ENCODE measurements at regions not wholly inside any gene's neighbourhood (a gene's known extent, or its start where the extent isn't known, plus 50 kb on each side); places are given as distances from the start of the nearest gene placed in this dataset.

- Histone ChIP-seq H3K9ac (ENCODE audit: low read length) (no peak overlapping the region), H4K20me1 (ENCODE audit: low read depth, low read length) (no peaks in the 10 kb centered on the region), H3K79me2 (ENCODE audit: insufficient read depth, low read length) (no peaks in the 10 kb centered on the region), H3K9me3 (ENCODE audit: insufficient read depth, low read length) (no peaks in the 10 kb centered on the region), H3K36me3 (ENCODE audit: low read length) (no peaks in the 10 kb centered on the region), H3K9me2 (replicated peaks; ENCODE audit: insufficient read depth, low read length) (no peaks in the 10 kb centered on the region), H3F3A (ENCODE audit: insufficient read depth) (no peaks in the 10 kb centered on the region), H3K4me2 (ENCODE audit: low read depth, low read length, poor library complexity, severe bottlenecking) (no peak overlapping the region), H2AFZ (ENCODE audit: low read depth, low read length, severe bottlenecking) (no peak overlapping the region), H3K4me3 (ENCODE audit: insufficient read depth, low read length, poor library complexity, severe bottlenecking) (no peak overlapping the region), H3K27ac (ENCODE audit: low read depth, low read length) (no peak overlapping the region), H3K27me3 (ENCODE audit: low read length) (no peaks in the 10 kb centered on the region)
- no peak for TF ChIP-seq EZH2phosphoT487 (conservative IDR thresholded peaks at IDR 0.05; ENCODE audit: low read length)
Observed at GRCh38 chr3:127131424-127132170, 61.3 kb upstream of the PRR23E start.

- Histone ChIP-seq H3K9me2 (replicated peaks; ENCODE audit: insufficient read depth, low read length) (no peaks in the 10 kb centered on the region), H3F3A (ENCODE audit: insufficient read depth) (no peaks in the 10 kb centered on the region), H3K9ac (ENCODE audit: low read length) (no peak overlapping the region), H3K9me3 (ENCODE audit: insufficient read depth, low read length) (no peaks in the 10 kb centered on the region), H3K4me3 (ENCODE audit: insufficient read depth, low read length, poor library complexity, severe bottlenecking) (no peak overlapping the region), H3K36me3 (ENCODE audit: low read length) (no peaks in the 10 kb centered on the region), H3K27ac (ENCODE audit: low read depth, low read length) (no peak overlapping the region), H3K27me3 (ENCODE audit: low read length) (no peaks in the 10 kb centered on the region), H4K20me1 (ENCODE audit: low read depth, low read length) (no peaks in the 10 kb centered on the region), H2AFZ (ENCODE audit: low read depth, low read length, severe bottlenecking) (no peak overlapping the region), H3K4me2 (ENCODE audit: low read depth, low read length, poor library complexity, severe bottlenecking) (no peak overlapping the region), H3K79me2 (ENCODE audit: insufficient read depth, low read length) (no peaks in the 10 kb centered on the region)
- no peak for TF ChIP-seq CTCF (IDR thresholded peaks at IDR 0.05; ENCODE audit: insufficient read depth, low read length, poor library complexity, severe bottlenecking)
Observed at GRCh38 chr3:127132876-127133275, 60.1 kb upstream of the PRR23E start.

- Histone ChIP-seq H3K4me3 (ENCODE audit: insufficient read depth, low read length, poor library complexity, severe bottlenecking) (no peak overlapping the region), H3K9me3 (ENCODE audit: insufficient read depth, low read length) (no peaks in the 10 kb centered on the region), H3K9me2 (replicated peaks; ENCODE audit: insufficient read depth, low read length) (no peaks in the 10 kb centered on the region), H3K79me2 (ENCODE audit: insufficient read depth, low read length) (no peaks in the 10 kb centered on the region), H3K27ac (ENCODE audit: low read depth, low read length) (no peak overlapping the region), H4K20me1 (ENCODE audit: low read depth, low read length) (no peaks in the 10 kb centered on the region), H2AFZ (ENCODE audit: low read depth, low read length, severe bottlenecking) (no peak overlapping the region), H3K4me2 (ENCODE audit: low read depth, low read length, poor library complexity, severe bottlenecking) (no peak overlapping the region), H3K36me3 (ENCODE audit: low read length) (no peaks in the 10 kb centered on the region), H3K9ac (ENCODE audit: low read length) (no peak overlapping the region), H3K27me3 (ENCODE audit: low read length) (no peaks in the 10 kb centered on the region), H3F3A (ENCODE audit: insufficient read depth) (no peaks in the 10 kb centered on the region)
- TF ChIP-seq CTCF (IDR thresholded peaks at IDR 0.05; ENCODE audit: insufficient read depth, low read length, poor library complexity, severe bottlenecking) = no peak
- TF ChIP-seq EZH2phosphoT487 (conservative IDR thresholded peaks at IDR 0.05; ENCODE audit: low read length) = no peak
Observed at GRCh38 chr3:127133971-127134370, 59.0 kb upstream of the PRR23E start.

- no peak overlapping the region for H3K9ac ChIP-seq (ENCODE audit: low read length)
- H3K9me2 ChIP-seq (replicated peaks; ENCODE audit: insufficient read depth, low read length) = no peaks in the 10 kb centered on the region
- TF ChIP-seq CTCF (IDR thresholded peaks at IDR 0.05; ENCODE audit: insufficient read depth, low read length, poor library complexity, severe bottlenecking) (no peak), EZH2phosphoT487 (conservative IDR thresholded peaks at IDR 0.05; ENCODE audit: low read length) (no peak)
- H3K9me3 ChIP-seq (ENCODE audit: insufficient read depth, low read length) = no peaks in the 10 kb centered on the region
- H2AFZ ChIP-seq (ENCODE audit: low read depth, low read length, severe bottlenecking) = no peak overlapping the region
- no peaks in the 10 kb centered on the region for H3K27me3 ChIP-seq (ENCODE audit: low read length)
- no peak overlapping the region for H3K4me3 ChIP-seq (ENCODE audit: insufficient read depth, low read length, poor library complexity, severe bottlenecking)
- no peaks in the 10 kb centered on the region for H3K79me2 ChIP-seq (ENCODE audit: insufficient read depth, low read length)
- no peaks in the 10 kb centered on the region for H3K36me3 ChIP-seq (ENCODE audit: low read length)
- no peaks in the 10 kb centered on the region for H3F3A ChIP-seq (ENCODE audit: insufficient read depth)
- no peak overlapping the region for H3K27ac ChIP-seq (ENCODE audit: low read depth, low read length)
- H4K20me1 ChIP-seq (ENCODE audit: low read depth, low read length) = no peaks in the 10 kb centered on the region
- no peak overlapping the region for H3K4me2 ChIP-seq (ENCODE audit: low read depth, low read length, poor library complexity, severe bottlenecking)
Observed at GRCh38 chr3:127134466-127134865, 58.5 kb upstream of the PRR23E start.

Measured in SU-DHL-6 (cell line).